ENCODE measurements at regions not wholly inside any gene's neighbourhood (a gene's known extent, or its start where the extent isn't known, plus 50 kb on each side); places are given as distances from the start of the nearest gene placed in this dataset.

- Mint-ChIP-seq H3K27ac (no peak overlapping the region), H3K27me3 (no peaks in the 10 kb centered on the region), H3K4me3 (no peak overlapping the region), H3K9me3 (ENCODE audit: insufficient read depth) (no peaks in the 10 kb centered on the region), H3K4me1 (peaks cover 30% of the 10 kb centered on the region)
- H3K4me2 ChIP-seq (replicated peaks; ENCODE audit: low read depth, low read length, poor library complexity, severe bottlenecking) = peak overlapping the region; percentile 34
- H2AFZ ChIP-seq (ENCODE audit: insufficient read depth, low read depth, low read length, poor library complexity, severe bottlenecking) = peak overlapping the region; percentile 54
- TF ChIP-seq EZH2 (IDR thresholded peaks at IDR 0.05; ENCODE audit: borderline replicate concordance, insufficient read depth, low read depth, low read length, poor library complexity, severe bottlenecking) (no peak), CTCF (IDR thresholded peaks at IDR 0.05) (no peak)
- no peaks in the 10 kb centered on the region for H3K27me3 ChIP-seq (replicated peaks in 1 of 4; ENCODE audit: control extremely low read depth in 1 of 4, control insufficient read depth in 3 of 4, insufficient read depth in 4 of 4, low read length in 3 of 4)
- ATAC-seq (ENCODE audit: low read depth) = no peak
- no peak overlapping the region for H3K9ac ChIP-seq (ENCODE audit: low read length)
- H3K4me1 ChIP-seq (ENCODE audit: control insufficient read depth in 2 of 2, insufficient read depth in 2 of 2, low read length in 2 of 2) = peaks cover 50 to 51% of the 10 kb centered on the region in 2 donors
- DNase-seq = no peak
- no peaks in the 10 kb centered on the region for H4K20me1 ChIP-seq (ENCODE audit: control insufficient read depth, insufficient read depth, low read length, poor library complexity, severe bottlenecking)
- H3K4me3 ChIP-seq (ENCODE audit: control extremely low read depth in 1 of 5, extremely low read depth in 1 of 5, insufficient read depth in 1 of 5, low read depth in 2 of 5, low read length in 4 of 5) = no peak overlapping the region
- H3K27ac ChIP-seq (ENCODE audit: low read length in 2 of 2) = peak overlapping the region; percentile 9 to 11
- H3K79me2 ChIP-seq (ENCODE audit: control insufficient read depth, insufficient read depth, low read length) = peaks cover 4% of the 10 kb centered on the region
- CTCF ChIA-PET = interaction anchor here (0.8 to 2.7 kb wide), 15 partner anchors 10 to 104 kb away, joined by 3 to 12 read pairs (median 5); a partner anchor contains a TSS
- H3K36me3 ChIP-seq (replicated peaks in 1 of 2; ENCODE audit: control extremely low read depth in 1 of 2, control insufficient read depth in 1 of 2, extremely low read depth in 1 of 2, insufficient read depth in 2 of 2, low read length in 1 of 2) = no peaks in the 10 kb centered on the region
- intact Hi-C loops (cut with micrococcal nuclease) = loop anchor here (1.0 kb wide), 1 partner anchor 14 kb away; no protein-coding TSS in a partner anchor
- 73% methylated on average over 3 of the region's 4 CpGs for WGBS (ENCODE audit: insufficient coverage)
- H3K9me3 ChIP-seq (ENCODE audit: control extremely low read depth in 1 of 3, control insufficient read depth in 2 of 3, insufficient read depth in 1 of 3, low read length in 2 of 3) = no peaks in the 10 kb centered on the region
- POLR2A ChIA-PET = interaction anchor here (0.7 to 1.3 kb wide), 2 partner anchors 27 to 28 kb away, joined by 3 read pairs; a partner anchor contains a TSS
These were observed 76.4 kb upstream of the BCAT1 start for GRCh38 chr12:25025260-25025659.

- CTCF ChIA-PET = interaction anchor here (1.0 to 1.7 kb wide), 2 partner anchors 26 to 48 kb away, joined by 3 to 7 read pairs; no protein-coding TSS in a partner anchor
- H3K9me3 ChIP-seq (ENCODE audit: control extremely low read depth in 1 of 3, control insufficient read depth in 2 of 3, insufficient read depth in 1 of 3, low read length in 2 of 3) = peaks cover 2 to 10% (median 9%) of the 10 kb centered on the region in 3 donors
- H3K4me3 ChIP-seq (ENCODE audit: control extremely low read depth in 1 of 5, extremely low read depth in 1 of 5, insufficient read depth in 1 of 5, low read depth in 2 of 5, low read length in 4 of 5) = no peak overlapping the region
- no peaks in the 10 kb centered on the region for H4K20me1 ChIP-seq (ENCODE audit: control insufficient read depth, insufficient read depth, low read length, poor library complexity, severe bottlenecking)
- peak; percentile 41 for ATAC-seq (ENCODE audit: low read depth)
- TF ChIP-seq CTCF (IDR thresholded peaks at IDR 0.05) (peak; percentile 55), EZH2 (IDR thresholded peaks at IDR 0.05; ENCODE audit: borderline replicate concordance, insufficient read depth, low read depth, low read length, poor library complexity, severe bottlenecking) (no peak)
- intact Hi-C loops (cut with micrococcal nuclease) = no loop called here
- peak overlapping the region; percentile 11 for H2AFZ ChIP-seq (ENCODE audit: insufficient read depth, low read depth, low read length, poor library complexity, severe bottlenecking)
- peak overlapping the region; percentile 75 for H3K27ac Mint-ChIP-seq
- POLR2A ChIA-PET = interaction anchor here (0.5 to 1.2 kb wide), 2 partner anchors 28 to 134 kb away, joined by 5 read pairs; a partner anchor contains a TSS
- H3K4me3 Mint-ChIP-seq = peak overlapping the region; percentile 57
- WGBS (ENCODE audit: insufficient coverage) = no CpG with 5 or more reads among the region's 4 CpGs
- H3K9me3 Mint-ChIP-seq (ENCODE audit: insufficient read depth) = no peaks in the 10 kb centered on the region
- H3K36me3 ChIP-seq (replicated peaks in 1 of 2; ENCODE audit: control extremely low read depth in 1 of 2, control insufficient read depth in 1 of 2, extremely low read depth in 1 of 2, insufficient read depth in 2 of 2, low read length in 1 of 2) = no peaks in the 10 kb centered on the region
- H3K9ac ChIP-seq (ENCODE audit: low read length) = no peak overlapping the region
- H3K27ac ChIP-seq (ENCODE audit: low read length in 2 of 2) = peak overlapping the region; percentile 11 to 14
- DNase-seq = peak; percentile 54
- H3K4me1 ChIP-seq (ENCODE audit: control insufficient read depth in 2 of 2, insufficient read depth in 2 of 2, low read length in 2 of 2) = peaks cover 65% of the 10 kb centered on the region in 2 donors
- no peaks in the 10 kb centered on the region for H3K27me3 ChIP-seq (replicated peaks in 1 of 4; ENCODE audit: control extremely low read depth in 1 of 4, control insufficient read depth in 3 of 4, insufficient read depth in 4 of 4, low read length in 3 of 4)
- peak overlapping the region; percentile 39 for H3K4me2 ChIP-seq (replicated peaks; ENCODE audit: low read depth, low read length, poor library complexity, severe bottlenecking)
- no peaks in the 10 kb centered on the region for H3K27me3 Mint-ChIP-seq
- peaks cover 45% of the 10 kb centered on the region for H3K4me1 Mint-ChIP-seq
- peaks cover 4% of the 10 kb centered on the region for H3K79me2 ChIP-seq (ENCODE audit: control insufficient read depth, insufficient read depth, low read length)
These were observed 74.9 kb upstream of the BCAT1 start for GRCh38 chr12:25023808-25024207.

All from B cell (primary cell).